HG02938 (cell line): ENCODE measurements at regions not wholly inside any gene's neighbourhood (a gene's known extent, or its start where the extent isn't known, plus 50 kb on each side); places are given as distances from the start of the nearest gene placed in this dataset.

ENCODE experiments used
- ATAC-seq: cut with Tn5 transposase; IDR thresholded peaks from one replicate; pipeline ENCODE4 v1.9.1; 2021; ENCODE audit warnings: mild to moderate bottlenecking, moderate library complexity; ENCODE audit not compliant: unreplicated experiment

- no peak for ATAC-seq
These were observed 899.1 kb downstream of the SI start for GRCh38 chr3:164179110-164179774.

DNA sequence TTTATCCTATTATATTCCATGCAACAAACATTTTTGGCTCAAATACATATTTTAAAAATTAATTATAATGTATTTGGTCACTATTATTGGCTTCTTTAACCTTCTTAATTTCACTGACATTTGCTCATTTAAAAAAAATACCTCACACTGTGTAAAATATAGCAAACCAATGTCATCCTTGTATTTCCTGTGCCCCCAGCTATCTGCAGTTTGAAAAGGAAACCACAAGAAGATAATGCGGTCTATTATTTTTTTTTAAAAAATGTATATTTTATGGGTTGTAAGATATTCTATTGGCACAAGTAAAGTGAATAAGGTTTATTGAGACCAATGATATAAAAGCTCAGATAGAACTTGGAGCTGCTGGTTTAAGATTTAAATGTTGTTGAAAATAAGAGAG is 904.2 kb downstream of the SI start:
- ATAC-seq: no peak

GRCh38 chr3:164155400-164155799 is 922.9 kb downstream of the SI start:
- ATAC-seq: no peak

DNA sequence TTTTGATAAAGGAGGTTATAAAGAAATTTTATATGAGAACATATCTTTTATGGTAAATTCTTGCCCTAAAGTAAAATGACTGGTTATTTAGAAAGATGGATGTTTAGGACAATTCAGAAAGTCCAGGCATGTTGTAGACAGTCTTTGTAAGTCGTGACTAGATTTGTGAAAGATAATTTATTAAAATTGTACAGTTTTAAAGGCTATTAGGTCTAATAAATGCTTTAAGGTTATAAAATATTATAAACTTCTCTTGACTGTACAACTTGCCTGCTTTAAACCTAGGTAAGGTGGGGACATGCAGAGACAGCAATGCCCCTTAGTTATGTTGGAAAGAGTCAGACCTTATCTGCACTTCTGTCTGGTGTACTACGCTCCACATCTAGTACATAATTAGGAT is 933.5 kb downstream of the SI start:
- no peak for ATAC-seq

DNA sequence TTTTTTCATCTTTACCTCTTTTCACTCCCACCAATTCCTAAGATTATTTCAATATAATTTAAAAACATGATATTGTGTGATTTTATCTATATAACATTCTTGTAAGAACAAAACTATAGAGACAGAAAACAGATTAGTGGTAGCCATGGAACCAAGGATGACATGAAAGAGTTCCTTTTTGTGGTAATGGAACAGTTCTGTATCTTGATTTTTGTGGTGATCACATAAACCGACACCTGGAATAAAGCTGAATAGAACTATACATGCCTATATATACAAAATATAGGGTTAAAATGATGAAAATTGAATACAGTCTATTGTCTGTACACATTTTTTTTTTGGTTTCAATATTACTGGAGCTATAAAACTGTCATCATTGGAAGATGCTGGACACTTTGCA is 945.4 kb downstream of the SI start:
- no peak for ATAC-seq

DNA sequence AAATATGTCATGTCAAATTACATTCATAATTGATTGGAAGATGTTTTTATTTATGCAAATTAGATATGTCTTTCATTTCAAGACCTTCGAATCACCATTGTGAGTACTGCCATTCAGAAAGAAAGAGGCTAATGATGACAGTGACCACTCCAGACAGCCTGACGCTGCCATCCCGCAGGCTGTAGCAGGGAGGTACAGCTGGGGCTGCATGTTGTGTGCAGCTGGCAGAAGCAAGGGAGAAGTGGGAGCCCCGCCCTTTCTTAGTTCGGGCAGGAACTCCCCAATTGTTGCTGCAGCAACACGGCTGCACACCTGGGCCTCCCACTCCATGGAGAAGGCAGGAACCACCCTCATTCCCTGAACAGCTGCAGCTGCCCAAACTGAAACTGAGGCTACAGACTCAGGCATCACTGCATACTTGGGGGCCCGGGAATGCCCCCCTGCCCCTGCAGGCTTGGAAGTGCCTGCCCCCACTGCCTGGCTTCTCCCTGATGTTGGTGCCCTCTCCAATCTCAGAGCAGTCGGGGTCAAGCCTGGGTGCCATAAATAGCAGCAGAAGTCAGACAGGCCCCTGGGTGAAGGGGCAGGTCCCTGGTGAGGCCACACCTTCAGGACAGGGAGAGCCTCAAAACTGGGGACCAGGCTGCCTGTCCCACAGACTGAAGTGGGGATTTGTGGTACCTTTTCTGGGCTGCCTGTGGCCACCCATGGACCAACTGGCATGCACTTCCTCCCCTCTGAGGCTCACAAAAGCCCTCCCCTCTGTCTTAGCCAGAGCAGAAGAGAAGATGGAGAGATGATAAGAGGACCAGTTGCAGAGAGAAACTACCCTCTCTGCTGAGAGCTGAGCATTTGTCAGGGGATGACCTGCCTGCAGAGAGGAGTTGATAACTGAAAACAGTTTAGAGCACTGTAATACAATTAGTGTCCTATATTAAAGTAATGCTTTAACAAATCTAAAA is 964.6 kb downstream of the SI start:
- no peak for ATAC-seq

- ATAC-seq: no peak
These were observed 981.9 kb downstream of the SI start for GRCh38 chr3:164096352-164096751.

- no peak for ATAC-seq
These were observed 982.3 kb downstream of the SI start for GRCh38 chr3:164095949-164096348.

DNA sequence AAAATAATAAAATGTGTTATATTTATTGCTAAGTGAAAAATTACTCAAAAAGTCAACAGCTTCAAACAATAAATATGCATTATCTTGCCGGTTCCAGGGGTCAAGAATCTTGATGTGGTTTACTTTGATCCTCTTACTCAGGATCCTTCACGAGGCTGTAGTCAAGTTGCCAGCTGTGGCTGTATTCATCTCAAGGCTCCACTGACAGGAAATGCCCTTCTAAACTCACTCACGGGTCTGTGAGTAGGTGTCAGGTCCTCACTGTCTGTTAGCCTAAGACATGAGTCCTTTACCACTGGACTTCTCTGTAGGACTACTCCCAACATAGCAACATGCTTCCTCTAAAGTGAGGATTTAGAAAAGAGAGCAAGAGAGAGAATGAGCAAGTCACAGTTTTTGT is 983.0 kb downstream of the SI start:
- no peak for ATAC-seq

DNA sequence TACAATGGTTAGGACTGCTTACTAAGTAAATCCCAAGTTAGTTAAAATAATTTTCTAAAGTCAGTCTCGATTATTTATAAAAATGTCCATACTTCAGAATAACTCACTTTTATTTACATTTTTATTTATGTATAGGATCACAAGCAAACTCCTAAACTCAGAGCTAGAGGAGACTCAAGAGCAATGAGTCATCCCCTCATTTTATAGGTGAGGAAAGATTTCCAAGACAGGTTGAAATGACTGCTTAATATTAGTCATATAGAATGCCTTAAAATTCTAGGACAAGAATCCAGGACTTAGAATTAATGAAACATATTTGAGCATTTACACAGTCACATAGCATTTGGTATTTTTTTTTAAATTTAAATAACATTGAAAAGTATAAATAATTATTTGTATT is 983.8 kb downstream of the SI start:
- no peak for ATAC-seq

DNA sequence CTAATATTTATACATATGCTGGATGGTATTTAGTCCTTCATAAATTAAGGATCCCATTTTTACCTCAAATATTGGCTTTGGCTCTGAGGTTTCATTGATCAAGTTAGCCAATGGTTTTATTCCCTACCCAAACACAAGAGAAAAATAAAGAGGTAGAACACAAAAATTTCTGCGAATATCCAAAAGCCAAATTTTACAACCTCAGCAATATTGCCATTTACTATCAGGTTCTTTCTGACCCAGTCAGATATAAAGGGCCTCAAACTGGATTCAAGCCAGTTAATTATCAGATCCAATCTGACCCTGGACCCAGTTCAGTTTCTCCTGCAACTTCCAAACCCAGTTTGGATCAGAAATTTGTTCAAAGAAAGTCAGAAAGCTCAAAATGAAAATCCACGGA is 998.1 kb downstream of the SI start:
- ATAC-seq: no peak

DNA sequence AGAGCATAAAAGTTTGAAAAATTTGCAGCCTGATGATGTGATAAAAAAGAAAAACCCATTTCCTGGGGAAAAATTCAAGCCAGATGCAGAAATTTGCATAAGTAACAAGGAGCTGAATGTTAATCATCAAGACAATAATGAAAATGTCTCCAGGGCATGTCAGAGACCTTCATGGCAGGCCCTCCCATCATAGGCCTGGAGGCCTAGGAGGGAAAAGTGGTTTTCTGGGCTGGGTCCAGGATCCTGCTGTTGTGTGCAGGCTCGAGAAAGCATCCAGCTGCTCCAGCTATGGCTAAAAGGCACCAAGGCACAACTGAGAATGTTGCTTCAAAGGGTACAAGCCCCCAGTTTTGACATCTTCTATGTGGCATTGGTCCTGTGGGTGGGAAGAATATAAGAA is 1014.0 kb downstream of the SI start:
- ATAC-seq: no peak

DNA sequence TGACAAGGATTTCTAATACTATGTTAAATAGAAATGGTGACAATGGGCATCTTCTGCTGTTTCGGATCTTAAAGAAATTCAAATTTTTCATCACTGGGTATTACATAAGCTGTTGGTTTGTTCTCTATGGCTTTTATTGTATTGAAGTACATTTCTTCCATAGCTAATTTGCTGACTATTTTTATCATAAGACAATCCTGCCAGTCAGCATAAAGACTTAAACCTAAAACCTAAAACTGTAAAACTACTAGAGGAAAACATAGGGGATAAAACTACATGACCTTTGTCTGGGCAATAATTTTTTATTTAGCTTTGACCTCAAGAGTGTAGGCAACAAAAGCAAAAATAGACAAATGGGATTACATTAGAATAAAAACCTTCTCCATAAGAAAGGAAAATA is 1017.4 kb downstream of the SI start:
- ATAC-seq: no peak

DNA sequence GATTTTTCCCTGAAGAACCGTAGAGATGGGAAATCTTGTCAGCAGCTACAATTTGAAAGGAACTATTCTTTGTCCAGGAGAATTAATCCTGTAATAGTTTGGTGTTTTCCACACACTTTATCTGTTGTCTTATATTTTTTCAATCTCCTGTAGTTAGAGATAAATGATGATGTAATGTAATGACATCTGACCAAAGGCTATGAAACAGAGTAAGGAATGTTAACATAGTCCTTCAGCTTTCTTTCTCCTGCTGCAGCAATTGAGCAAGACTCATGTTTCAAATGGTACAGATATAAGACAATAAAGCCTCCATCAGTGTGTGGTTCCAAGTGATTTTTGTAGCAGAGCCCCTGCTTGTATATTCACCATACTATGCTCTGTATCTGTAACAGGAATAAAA is 1028.4 kb downstream of the SI start:
- ATAC-seq: no peak

GRCh38 chr3:164048451-164048850 is 1029.8 kb downstream of the SI start:
- no peak for ATAC-seq

DNA sequence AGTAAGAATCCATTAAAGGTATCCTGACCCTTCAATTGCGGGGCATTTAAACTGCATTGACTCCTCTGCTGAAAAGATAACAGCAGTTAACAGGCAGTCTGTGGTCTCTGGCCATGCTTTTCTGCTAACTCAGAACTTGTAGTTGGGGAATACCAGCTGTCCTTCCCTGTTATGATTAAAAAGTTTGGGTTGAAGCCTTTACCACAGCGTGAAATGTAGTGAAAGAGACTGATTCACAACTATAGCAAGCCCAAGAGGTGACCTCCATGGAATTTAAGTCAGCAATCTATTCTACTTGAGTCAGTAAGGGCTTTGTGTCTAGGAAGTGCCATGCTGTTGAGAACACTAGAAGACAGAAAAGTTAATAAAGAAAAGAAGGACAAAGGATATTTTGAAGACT is 1037.3 kb downstream of the SI start:
- no peak for ATAC-seq

DNA sequence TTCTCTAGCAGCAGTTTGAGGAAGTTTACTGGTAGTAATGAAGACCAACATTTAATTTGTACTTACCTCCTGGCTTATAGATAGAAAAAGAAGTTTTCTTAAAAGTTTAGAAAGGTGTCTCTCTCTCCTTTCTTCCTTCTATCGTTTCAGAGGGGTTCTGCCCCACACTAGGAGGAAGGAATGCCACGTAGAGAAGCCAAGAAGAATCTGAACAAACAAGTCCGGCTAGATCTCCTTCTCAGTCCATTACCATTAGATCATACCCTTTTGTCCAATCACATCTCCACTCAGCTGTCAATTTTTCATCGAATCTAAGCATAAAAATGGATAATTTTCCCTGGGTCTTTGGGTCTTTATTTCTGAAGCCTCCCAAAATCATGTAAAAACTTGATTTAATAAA is 1048.1 kb downstream of the SI start:
- ATAC-seq: no peak

- no peak for ATAC-seq
These were observed 1053.5 kb downstream of the SI start for GRCh38 chr3:164024786-164025185.

GRCh38 chr3:164023480-164023879 is 1054.8 kb downstream of the SI start:
- ATAC-seq: no peak

DNA sequence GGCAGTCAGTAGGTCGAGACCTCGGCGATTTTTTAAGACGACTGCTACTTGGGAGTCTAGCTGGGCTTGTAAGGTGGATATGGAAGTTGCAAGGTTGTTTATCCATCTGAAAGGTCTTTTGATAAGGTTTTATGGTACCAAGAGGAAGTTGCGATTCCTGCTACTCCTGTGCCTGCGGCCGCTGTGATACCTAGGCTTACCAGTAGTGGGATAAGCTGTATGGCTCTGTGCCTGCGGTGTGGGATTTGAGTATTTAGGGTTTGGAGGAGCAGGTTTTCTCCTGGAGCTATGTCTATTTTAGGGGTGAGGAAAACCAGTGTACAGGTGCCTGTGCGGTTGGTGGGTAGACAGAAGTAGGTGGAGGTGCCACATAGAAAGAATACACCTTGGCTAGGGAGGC is 1059.8 kb downstream of the SI start:
- ATAC-seq: no peak

DNA sequence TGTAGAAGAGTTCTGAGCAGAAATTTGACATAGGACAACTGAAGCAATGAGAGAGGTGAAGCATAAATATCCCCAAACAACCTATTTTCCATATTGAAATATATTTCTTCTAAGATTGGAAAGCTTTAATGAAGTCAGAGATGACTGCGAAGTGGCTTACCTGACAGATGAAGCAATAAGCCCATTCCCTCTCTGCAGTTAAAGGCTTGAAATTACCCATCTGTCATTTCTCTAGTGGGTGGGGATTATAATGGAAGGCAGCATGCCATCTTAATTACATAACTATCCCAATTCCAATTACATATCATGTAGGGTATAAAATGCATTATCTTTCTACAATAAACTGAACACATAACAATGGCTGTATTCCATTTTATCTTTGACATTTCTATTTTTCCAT is 1070.5 kb downstream of the SI start:
- no peak for ATAC-seq

- ATAC-seq: no peak
These were observed 1074.1 kb downstream of the SI start for GRCh38 chr3:164004205-164004604.
